ENCODE measurements at regions not wholly inside any gene's neighbourhood (a gene's known extent, or its start where the extent isn't known, plus 50 kb on each side); places are given as distances from the start of the nearest gene placed in this dataset.

DNA sequence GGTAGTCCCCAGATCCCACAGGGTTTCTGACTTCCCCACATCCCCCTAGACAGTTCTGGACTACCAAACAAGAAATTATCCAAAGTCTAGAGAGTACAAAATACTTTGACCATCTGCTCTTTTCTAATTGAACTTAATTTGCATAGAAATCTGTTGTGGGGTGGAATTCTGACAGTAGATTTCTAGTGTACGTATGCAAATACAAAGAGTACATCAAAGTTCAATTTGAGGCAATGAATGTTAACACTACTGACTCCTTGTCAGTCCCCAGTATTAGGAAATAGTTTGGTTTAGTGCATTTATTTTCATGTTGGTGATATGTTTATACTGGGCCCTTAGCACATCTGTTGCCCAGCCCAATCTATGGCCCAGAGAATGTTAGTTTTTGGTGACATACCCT, 292.6 kb downstream of the CETN3 start:
- no peak for DNase-seq (ENCODE audit: low read depth)
- TF ChIP-seq, protein P1, sequence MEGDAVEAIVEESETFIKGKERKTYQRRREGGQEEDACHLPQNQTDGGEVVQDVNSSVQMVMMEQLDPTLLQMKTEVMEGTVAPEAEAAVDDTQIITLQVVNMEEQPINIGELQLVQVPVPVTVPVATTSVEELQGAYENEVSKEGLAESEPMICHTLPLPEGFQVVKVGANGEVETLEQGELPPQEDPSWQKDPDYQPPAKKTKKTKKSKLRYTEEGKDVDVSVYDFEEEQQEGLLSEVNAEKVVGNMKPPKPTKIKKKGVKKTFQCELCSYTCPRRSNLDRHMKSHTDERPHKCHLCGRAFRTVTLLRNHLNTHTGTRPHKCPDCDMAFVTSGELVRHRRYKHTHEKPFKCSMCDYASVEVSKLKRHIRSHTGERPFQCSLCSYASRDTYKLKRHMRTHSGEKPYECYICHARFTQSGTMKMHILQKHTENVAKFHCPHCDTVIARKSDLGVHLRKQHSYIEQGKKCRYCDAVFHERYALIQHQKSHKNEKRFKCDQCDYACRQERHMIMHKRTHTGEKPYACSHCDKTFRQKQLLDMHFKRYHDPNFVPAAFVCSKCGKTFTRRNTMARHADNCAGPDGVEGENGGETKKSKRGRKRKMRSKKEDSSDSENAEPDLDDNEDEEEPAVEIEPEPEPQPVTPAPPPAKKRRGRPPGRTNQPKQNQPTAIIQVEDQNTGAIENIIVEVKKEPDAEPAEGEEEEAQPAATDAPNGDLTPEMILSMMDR (conservative IDR thresholded peaks at IDR 0.05; ENCODE audit: low read depth, low read length), result no peak
- H3K4me3 ChIP-seq (ENCODE audit: low read length), result no peak overlapping the region

DNA sequence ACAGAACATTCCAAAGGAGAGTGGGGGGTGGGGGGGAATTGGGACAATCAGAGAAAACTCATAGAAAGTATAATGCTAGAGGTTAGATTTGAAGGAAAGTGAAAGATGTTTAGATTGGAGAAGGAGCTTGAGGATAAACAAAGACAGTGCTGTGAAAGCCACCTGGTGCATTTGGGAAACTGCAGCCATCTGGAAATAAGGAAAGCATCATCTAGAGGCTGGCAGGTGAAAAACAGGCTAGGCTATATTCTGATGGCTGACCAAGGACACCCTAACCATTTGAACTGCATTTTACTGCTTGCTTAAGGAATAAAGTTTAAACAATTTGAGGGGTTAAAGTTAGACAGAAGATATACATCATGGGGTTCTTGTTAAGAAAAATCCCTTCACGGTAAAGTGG, 296.4 kb downstream of the CETN3 start:
- H3K4me3 ChIP-seq (ENCODE audit: low read length), result no peak overlapping the region
- TF ChIP-seq, protein P1 (conservative IDR thresholded peaks at IDR 0.05; ENCODE audit: low read depth, low read length), result no peak
- no peak for DNase-seq (ENCODE audit: low read depth)

DNA sequence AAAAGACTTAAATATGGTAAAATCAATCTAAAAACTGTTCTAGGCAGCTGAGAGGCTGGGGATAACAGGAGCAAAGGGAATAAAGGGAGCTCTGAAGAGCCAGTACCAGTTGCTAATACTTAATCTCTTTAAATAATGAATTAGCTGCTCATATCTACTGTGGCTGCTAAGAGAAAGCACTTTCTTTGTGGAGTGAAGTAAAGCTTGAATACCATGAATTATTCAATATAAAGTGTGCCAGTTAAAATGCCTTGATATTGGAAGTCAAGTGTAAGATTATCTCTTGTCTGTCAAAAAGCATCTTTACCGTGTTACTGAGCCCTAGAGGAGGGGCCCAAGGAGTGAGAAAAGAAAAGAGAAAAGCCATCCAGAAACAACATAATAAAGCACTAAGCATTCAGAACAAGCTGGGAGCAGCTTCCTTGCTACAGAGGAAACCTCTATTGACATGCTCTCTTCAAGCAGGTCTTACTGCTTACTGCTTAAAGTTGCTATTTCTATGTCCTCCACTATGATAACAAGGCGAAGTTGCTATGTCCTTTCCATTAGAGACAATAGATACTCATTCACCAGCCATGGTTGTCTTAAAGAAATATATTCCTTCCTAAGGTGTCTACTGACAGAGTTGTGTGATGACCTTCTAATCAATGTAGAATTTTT, 297.4 kb downstream of the CETN3 start:
- TF ChIP-seq, protein P1 (conservative IDR thresholded peaks at IDR 0.05; ENCODE audit: low read depth, low read length), result no peak
- DNase-seq (ENCODE audit: low read depth), result no peak
- peak overlapping the region; percentile 2 for H3K4me3 ChIP-seq (ENCODE audit: low read length)

DNA sequence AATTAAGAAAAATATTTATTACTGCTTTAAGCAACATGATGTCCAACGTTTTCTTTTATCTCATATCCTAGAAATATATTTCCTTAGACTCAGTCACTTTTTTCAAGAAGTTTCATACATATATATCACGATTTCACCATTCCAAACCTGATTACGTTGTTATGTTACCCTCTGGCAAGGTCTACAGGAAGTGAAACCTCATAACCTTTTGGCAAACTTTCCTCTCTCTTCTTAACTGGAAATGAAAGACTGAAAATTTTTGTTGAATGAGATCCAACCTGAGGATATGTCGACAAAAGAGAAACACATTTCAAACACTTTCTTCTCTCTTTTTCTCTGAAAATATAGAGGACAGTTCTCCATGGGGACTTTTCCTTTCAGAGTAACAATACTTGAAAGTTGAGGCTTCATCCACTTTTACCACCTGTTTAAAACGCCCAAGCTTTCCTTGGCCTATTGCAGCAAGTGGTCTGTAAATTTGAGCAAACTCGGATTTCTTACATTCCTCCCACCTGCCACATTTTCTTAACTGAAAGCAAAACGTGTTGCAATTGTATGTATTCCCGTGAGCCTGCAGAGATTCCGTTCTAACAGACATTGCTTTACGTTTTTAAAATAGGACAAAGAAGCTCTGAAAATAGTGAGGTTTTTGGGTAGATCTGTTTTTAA, 298.1 kb downstream of the CETN3 start:
- DNase-seq (ENCODE audit: low read depth), result no peak

DNA sequence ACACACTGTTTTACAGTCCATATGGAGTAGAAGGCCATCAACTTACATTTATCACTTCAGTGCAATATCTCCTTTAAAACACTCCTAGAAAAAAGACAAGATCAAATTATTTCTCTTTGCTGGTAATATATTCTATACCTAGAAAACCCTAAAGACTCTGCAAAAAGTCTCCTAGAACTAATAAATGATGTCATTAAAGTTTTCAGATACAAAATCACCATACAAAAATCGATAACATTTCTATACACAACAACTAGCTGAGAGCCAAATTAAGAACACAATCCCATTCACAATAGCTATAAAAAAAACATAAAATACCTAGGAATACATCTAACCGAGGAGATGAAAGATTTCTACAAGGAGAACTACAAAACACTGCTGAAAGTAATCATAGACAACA, 300.3 kb downstream of the CETN3 start:
- TF ChIP-seq, protein P1 (conservative IDR thresholded peaks at IDR 0.05; ENCODE audit: low read depth, low read length), result no peak
- no peak for DNase-seq (ENCODE audit: low read depth)
- H3K4me3 ChIP-seq (ENCODE audit: low read length), result no peak overlapping the region

More for the DNA sequence above, 298.1 kb downstream of the CETN3 start:
- TF ChIP-seq, protein P1 (conservative IDR thresholded peaks at IDR 0.05; ENCODE audit: low read depth, low read length), result no peak
- peak overlapping the region; percentile 2 for H3K4me3 ChIP-seq (ENCODE audit: low read length)

DNA sequence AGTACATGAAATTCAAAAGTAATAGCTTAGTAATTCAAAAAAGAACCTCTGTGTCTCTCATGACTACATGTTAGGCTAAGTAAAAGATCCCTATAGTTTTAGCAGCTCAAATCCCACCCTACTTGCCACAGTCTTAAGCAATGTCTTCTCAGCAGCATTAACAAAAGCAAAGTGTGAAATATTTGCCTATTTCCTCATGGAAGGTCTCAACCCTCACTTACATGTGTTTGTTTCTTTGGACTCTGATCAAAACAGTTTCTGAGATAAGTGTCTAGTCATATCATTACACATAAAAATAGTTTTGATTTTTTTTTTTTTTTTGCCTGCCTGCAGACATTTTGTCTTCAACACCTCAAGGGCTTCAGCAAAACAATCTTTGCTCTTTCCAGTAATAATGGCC, 310.5 kb downstream of the CETN3 start:
- no peak overlapping the region for H3K4me3 ChIP-seq (ENCODE audit: low read length)
- DNase-seq (ENCODE audit: low read depth), result no peak
- TF ChIP-seq, protein P1 (conservative IDR thresholded peaks at IDR 0.05; ENCODE audit: low read depth, low read length), result no peak

DNA sequence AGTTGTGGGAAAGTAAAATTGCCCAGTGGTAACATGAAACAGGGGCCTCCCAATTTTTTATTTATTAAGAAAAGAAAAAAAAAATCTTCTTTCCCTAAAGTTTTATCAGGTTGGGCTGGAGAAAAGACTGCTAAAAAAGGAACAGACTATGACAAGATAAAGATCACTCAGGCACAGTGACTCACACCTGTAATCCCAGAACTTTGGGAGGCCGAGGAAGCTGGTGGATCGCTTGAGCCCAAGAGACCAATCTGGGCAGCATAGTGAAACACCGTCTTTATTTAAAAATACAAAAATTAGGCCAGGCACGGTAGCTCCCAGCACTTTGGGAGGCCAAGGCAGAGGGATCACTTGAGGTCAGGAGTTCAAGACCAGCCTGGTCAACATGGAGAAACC, 312.5 kb downstream of the CETN3 start:
- no peak overlapping the region for H3K4me3 ChIP-seq (ENCODE audit: low read length)
- no peak for DNase-seq (ENCODE audit: low read depth)
- TF ChIP-seq, protein P1 (conservative IDR thresholded peaks at IDR 0.05; ENCODE audit: low read depth, low read length), result no peak

All from retinal pigment epithelial cell (primary cell).